Hepatocyte (in vitro differentiated cells): ENCODE measurements at regions not wholly inside any gene's neighbourhood (a gene's known extent, or its start where the extent isn't known, plus 50 kb on each side); places are given as distances from the start of the nearest gene placed in this dataset.

Source experiments
- DNase-seq: peaks from one replicate; pipeline ENCODE4 v3.0.0-alpha.2; 2016; ENCODE audit warnings: low spot score
- H2AFZ ChIP-seq: fragments of 200-600 bp; sonication (generic); 2 replicates; pipeline ENCODE4 v1.6.0; 2016; ENCODE audit warnings: antibody characterized with exemption, mild to moderate bottlenecking
- H3K27ac ChIP-seq: fragments of 200-600 bp; sonication (generic); 2 replicates; pipeline ENCODE4 v1.5.1; 2016; ENCODE audit warnings: mild to moderate bottlenecking
- H3K27me3 ChIP-seq: fragments of 200-600 bp; sonication (generic); 2 replicates; pipeline ENCODE4 v1.6.1; 2016
- H3K36me3 ChIP-seq: fragments of 200-600 bp; sonication (generic); replicated peaks from 2 replicates; pipeline ENCODE4 v1.5.1; 2016; ENCODE audit warnings: low read depth; ENCODE audit not compliant: insufficient read depth
- H3K4me1 ChIP-seq: fragments of 200-600 bp; sonication (generic); 2 replicates; pipeline ENCODE4 v1.5.1; 2016; ENCODE audit warnings: mild to moderate bottlenecking, moderate library complexity; ENCODE audit not compliant: insufficient read depth
- H3K4me2 ChIP-seq: fragments of 200-600 bp; sonication (generic); 2 replicates; pipeline ENCODE4 v1.6.0; 2016
- H3K4me3 ChIP-seq: fragments of 200-600 bp; sonication (generic); 2 replicates; pipeline ENCODE4 v1.5.1; 2016; ENCODE audit warnings: mild to moderate bottlenecking
- H3K79me2 ChIP-seq: fragments of 200-600 bp; sonication (generic); 2 replicates; pipeline ENCODE4 v1.6.0; 2017; ENCODE audit warnings: mild to moderate bottlenecking
- H3K9me2 ChIP-seq: fragments of 200-600 bp; sonication (generic); replicated peaks from 2 replicates; pipeline ENCODE4 v1.6.0; 2017; ENCODE audit warnings: mild to moderate bottlenecking; ENCODE audit not compliant: insufficient read depth
- H3K9me3 ChIP-seq: fragments of 200-600 bp; sonication (generic); 2 replicates; pipeline ENCODE4 v1.5.1; 2016; ENCODE audit warnings: low read depth, mild to moderate bottlenecking
- H4K20me1 ChIP-seq: fragments of 200-600 bp; sonication (generic); 2 replicates; pipeline ENCODE4 v1.6.0; 2016; ENCODE audit warnings: mild to moderate bottlenecking; ENCODE audit not compliant: insufficient read depth, poor library complexity, severe bottlenecking
- EZH2 ChIP-seq: fragments of 200-600 bp; sonication (generic); IDR thresholded peaks from 2 replicates; pipeline ENCODE4 v1.6.1; 2016; ENCODE audit warnings: antibody characterized with exemption, mild to moderate bottlenecking, borderline replicate concordance
- EZH2phosphoT487 ChIP-seq: fragments of 200-600 bp; sonication (generic); IDR thresholded peaks from one replicate; pipeline ENCODE4 v1.6.1; 2018; ENCODE audit warnings: antibody characterized with exemption, mild to moderate bottlenecking, low read depth, moderate library complexity; ENCODE audit not compliant: unreplicated experiment, severe bottlenecking
- WGBS: methylation state at CpG from one replicate; pipeline ENCODE4 v1.1.6; 2016; ENCODE audit warnings: low lambda C conversion rate; ENCODE audit errors: missing lambda C conversion rate; 5-methylcytosine and 5-hydroxymethylcytosine counted together
- TF ChIP-seq, protein P1 (sequence below): fragments of 200-600 bp; sonication (generic); IDR thresholded peaks from 2 replicates; pipeline ENCODE4 v1.5.1; 2016; ENCODE audit warnings: antibody characterized with exemption, mild to moderate bottlenecking; ENCODE audit not compliant: poor library complexity

DNA sequence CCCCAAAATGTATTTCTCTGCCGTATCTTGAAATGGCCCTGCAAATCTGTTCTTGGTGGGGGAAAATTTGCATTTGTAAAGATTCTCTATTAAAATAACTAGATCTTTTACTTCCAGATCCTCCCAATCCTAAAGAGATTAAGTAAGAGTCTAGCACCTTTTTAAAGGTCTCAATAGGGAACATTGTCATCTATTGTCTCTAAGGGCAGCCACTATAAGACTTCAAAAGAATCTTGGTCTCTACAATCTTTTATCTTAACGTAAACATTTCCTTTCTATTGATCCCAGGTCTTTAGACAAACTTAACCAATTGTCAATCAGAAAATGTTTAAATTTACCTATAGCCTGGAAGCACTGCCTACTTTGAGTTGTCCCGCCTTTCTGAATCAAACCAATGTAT lies 1313.3 kb downstream of the ROBO2 start:
- Histone ChIP-seq H3K9me3 (no peaks in the 10 kb centered on the region), H3K27ac (no peak overlapping the region), H3K9me2 (no peaks in the 10 kb centered on the region), H3K4me3 (no peak overlapping the region), H3K79me2 (no peaks in the 10 kb centered on the region), H3K36me3 (no peaks in the 10 kb centered on the region), H2AFZ (no peak overlapping the region), H3K27me3 (no peaks in the 10 kb centered on the region), H4K20me1 (no peaks in the 10 kb centered on the region), H3K4me2 (no peak overlapping the region), H3K4me1 (peaks cover 6% of the 10 kb centered on the region)
- WGBS = 95% methylated on average over 3 of the region's 3 CpGs
- TF ChIP-seq EZH2 (no peak), EZH2phosphoT487 (no peak)
- TF ChIP-seq, protein P1, sequence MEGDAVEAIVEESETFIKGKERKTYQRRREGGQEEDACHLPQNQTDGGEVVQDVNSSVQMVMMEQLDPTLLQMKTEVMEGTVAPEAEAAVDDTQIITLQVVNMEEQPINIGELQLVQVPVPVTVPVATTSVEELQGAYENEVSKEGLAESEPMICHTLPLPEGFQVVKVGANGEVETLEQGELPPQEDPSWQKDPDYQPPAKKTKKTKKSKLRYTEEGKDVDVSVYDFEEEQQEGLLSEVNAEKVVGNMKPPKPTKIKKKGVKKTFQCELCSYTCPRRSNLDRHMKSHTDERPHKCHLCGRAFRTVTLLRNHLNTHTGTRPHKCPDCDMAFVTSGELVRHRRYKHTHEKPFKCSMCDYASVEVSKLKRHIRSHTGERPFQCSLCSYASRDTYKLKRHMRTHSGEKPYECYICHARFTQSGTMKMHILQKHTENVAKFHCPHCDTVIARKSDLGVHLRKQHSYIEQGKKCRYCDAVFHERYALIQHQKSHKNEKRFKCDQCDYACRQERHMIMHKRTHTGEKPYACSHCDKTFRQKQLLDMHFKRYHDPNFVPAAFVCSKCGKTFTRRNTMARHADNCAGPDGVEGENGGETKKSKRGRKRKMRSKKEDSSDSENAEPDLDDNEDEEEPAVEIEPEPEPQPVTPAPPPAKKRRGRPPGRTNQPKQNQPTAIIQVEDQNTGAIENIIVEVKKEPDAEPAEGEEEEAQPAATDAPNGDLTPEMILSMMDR = no peak
- DNase-seq = no peak

DNA sequence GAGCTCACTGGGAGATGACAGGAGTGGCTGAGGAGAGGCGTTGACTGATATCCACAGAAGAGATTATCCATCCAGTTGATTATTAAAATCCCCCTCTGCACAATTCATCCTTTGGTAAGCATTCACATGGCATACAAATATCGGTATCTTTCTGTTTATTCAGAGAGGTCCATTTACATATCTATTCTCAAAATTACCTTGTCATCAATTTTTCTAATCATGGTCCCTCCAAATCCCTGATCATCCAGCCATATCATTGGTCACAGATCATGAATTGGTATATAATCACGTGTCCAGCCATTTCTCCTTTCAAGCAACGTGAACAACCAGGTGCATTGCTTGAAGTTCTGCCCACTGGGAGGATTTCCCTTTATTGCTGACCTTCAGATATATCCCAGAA lies 1321.0 kb downstream of the ROBO2 start:
- no peak overlapping the region for H3K27ac ChIP-seq
- H3K4me1 ChIP-seq = no peaks in the 10 kb centered on the region
- H3K4me3 ChIP-seq = no peak overlapping the region
- TF ChIP-seq EZH2phosphoT487 (no peak), EZH2 (no peak)
- TF ChIP-seq, protein P1 = no peak
- no peak for DNase-seq
- H3K27me3 ChIP-seq = no peaks in the 10 kb centered on the region
- H4K20me1 ChIP-seq = no peaks in the 10 kb centered on the region
- no peaks in the 10 kb centered on the region for H3K9me3 ChIP-seq
- 81% methylated on average over 4 of the region's 4 CpGs for WGBS
- H2AFZ ChIP-seq = no peak overlapping the region
- no peak overlapping the region for H3K4me2 ChIP-seq
- H3K79me2 ChIP-seq = no peaks in the 10 kb centered on the region
- no peaks in the 10 kb centered on the region for H3K9me2 ChIP-seq
- no peaks in the 10 kb centered on the region for H3K36me3 ChIP-seq

DNA sequence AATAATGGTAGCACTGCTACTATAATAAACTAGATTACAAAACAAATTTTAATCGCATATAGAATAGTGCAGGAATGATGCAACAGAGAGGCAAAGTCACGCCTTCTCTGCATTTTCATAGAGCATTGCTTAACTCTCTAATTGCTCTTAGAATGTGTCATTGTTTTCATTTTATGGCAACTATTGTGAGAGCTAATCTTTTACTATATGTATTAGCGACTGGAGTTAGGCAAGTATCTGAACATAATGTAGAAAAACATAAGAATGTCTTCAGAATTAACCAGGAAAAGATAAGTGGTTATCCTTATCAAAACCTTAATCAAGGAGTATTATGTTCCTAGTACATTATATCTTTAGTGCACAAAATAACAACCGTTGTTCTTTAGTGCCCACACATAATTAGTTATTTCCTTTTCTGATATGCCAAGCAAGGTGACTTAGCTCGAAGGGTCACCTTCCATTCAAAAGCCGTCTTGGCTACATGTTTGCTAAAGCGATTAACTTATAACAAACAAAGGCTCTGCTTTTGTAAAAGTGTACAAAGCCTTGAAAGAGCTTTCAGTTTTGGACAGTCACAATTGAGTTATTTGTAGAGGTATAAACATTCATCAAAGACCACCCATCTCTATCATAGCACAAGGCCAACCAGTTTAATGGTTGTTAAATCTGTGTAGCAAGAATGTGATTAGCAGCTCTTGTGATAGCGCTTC lies 1328.9 kb downstream of the ROBO2 start:
- H3K4me2 ChIP-seq = peak overlapping the region; percentile 58
- H3K27me3 ChIP-seq = no peaks in the 10 kb centered on the region
- H3K9me2 ChIP-seq = no peaks in the 10 kb centered on the region
- H3K36me3 ChIP-seq = no peaks in the 10 kb centered on the region
- WGBS = 43% methylated on average over 8 of the region's 8 CpGs
- peak overlapping the region; percentile 7 for H2AFZ ChIP-seq
- TF ChIP-seq EZH2phosphoT487 (no peak), EZH2 (no peak)
- TF ChIP-seq, protein P1 = no peak
- peak overlapping the region; percentile 18 for H3K27ac ChIP-seq
- DNase-seq = no peak
- no peak overlapping the region for H3K4me3 ChIP-seq
- no peaks in the 10 kb centered on the region for H4K20me1 ChIP-seq
- H3K4me1 ChIP-seq = peaks cover 4% of the 10 kb centered on the region
- no peaks in the 10 kb centered on the region for H3K9me3 ChIP-seq
- no peaks in the 10 kb centered on the region for H3K79me2 ChIP-seq
